Gastroesophageal sphincter (tissue), 4 donors: ENCODE measurements at regions not wholly inside any gene's neighbourhood (a gene's known extent, or its start where the extent isn't known, plus 50 kb on each side); places are given as distances from the start of the nearest gene placed in this dataset.
A peak's percentile ranks its signal among the peaks of the same experiment; 100 is the strongest.

Experiments used
- ATAC-seq: fragments of 150-250 bp; one replicate; pipeline ENCODE4 v1.9.1; 2016; ENCODE audit warnings: mild to moderate bottlenecking, moderate library complexity
- H3K27ac ChIP-seq, 4 donors: fragments of 200-600 bp; sonication (generic) in 3 of 4; 1 replicate in 3 of 4; 2 replicates in 1 of 4; pipeline ENCODE4 v1.5.1; 2016 to 2019
- H3K27me3 ChIP-seq: fragments of 200-600 bp; sonication (generic); one replicate; pipeline ENCODE4 v1.5.1; 2019
- H3K36me3 ChIP-seq, 2 donors: fragments of 200-600 bp; sonication (generic); one replicate each; pipeline ENCODE4 v1.5.1; 2019; ENCODE audit warnings: control low read depth in 1 of 2
- H3K4me1 ChIP-seq, 3 donors: fragments of 200-600 bp; sonication (generic); 1 replicate in 2 of 3; 2 replicates in 1 of 3; pipeline ENCODE4 v1.5.1; 2016 to 2019; ENCODE audit warnings: control low read depth in 2 of 3
- H3K4me3 ChIP-seq, 2 donors: fragments of 200-600 bp; sonication (generic); one replicate each; pipeline ENCODE4 v1.5.1; 2019; ENCODE audit warnings: mild to moderate bottlenecking in 1 of 2, moderate library complexity in 1 of 2
- H3K9me3 ChIP-seq, 3 donors: fragments of 200-600 bp; sonication (generic); one replicate each; pipeline ENCODE4 v1.5.1; 2017 to 2019; ENCODE audit warnings: control low read depth in 2 of 3
- EP300 ChIP-seq: sonication (generic); formaldehyde crosslinking; IDR thresholded peaks from one replicate; pipeline ENCODE4 v1.6.1; 2017; ENCODE audit warnings: antibody characterized with exemption, mild to moderate bottlenecking
- POLR2A ChIP-seq, 2 donors: fragments of 450-650 bp; IDR thresholded peaks; one replicate each; pipeline ENCODE4 v1.6.1; 2017; ENCODE audit warnings: antibody characterized with exemption in 2 of 2, mild to moderate bottlenecking in 2 of 2, moderate library complexity in 1 of 2
- POLR2AphosphoS5 ChIP-seq: sonication (generic); formaldehyde crosslinking; IDR thresholded peaks from one replicate; pipeline ENCODE4 v1.6.1; 2017; ENCODE audit warnings: antibody characterized with exemption
- WGBS, 2 donors: methylation state at CpG; one replicate each; pipeline ENCODE4 v1.1.5; 2018; ENCODE audit warnings: low coverage in 1 of 2; 5-methylcytosine and 5-hydroxymethylcytosine counted together
- TF ChIP-seq, protein P1 (sequence below), 4 experiments: fragments of 200-600 bp in 2 of 4; fragments of 450-650 bp in 2 of 4; sonication (generic) in 1 of 4; IDR thresholded peaks; one replicate each; pipeline ENCODE4 v1.5.1; 2017 to 2019; ENCODE audit warnings: antibody characterized with exemption in 4 of 4, mild to moderate bottlenecking in 2 of 4, moderate library complexity in 2 of 4

DNA sequence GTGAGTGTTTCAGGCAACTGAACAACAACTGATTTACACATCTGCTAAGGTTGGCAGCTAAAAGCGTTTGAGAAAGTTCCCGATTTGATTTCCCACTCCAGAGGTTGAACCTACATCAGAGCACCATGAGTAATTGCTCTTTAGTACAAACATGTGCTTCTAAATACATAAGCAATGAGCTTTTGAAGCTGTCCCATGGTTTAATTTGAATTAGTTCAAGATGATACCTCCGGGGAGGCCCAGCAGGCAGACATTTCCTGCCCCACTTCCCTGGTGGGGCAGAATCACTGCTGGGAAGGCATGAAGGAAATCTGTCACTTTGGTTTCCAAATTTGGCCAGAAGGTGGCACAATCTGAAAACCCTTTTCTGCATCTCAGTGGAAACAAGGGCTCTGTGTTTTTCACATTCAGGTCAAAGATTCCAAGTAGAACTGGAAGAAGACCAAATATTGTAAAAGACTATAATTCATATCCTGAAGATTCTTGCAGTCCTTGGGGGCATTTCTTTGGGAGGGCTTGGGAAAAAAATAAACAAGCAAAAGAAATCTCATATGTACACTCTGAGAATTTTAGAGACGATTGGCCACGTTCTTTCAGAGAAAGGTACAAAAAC, 176.2 kb upstream of the FAM20A start:
- TF ChIP-seq POLR2A (IDR thresholded peaks at IDR 0.05) (no peak), POLR2AphosphoS5 (no peak), EP300 (no peak)
- TF ChIP-seq, protein P1, sequence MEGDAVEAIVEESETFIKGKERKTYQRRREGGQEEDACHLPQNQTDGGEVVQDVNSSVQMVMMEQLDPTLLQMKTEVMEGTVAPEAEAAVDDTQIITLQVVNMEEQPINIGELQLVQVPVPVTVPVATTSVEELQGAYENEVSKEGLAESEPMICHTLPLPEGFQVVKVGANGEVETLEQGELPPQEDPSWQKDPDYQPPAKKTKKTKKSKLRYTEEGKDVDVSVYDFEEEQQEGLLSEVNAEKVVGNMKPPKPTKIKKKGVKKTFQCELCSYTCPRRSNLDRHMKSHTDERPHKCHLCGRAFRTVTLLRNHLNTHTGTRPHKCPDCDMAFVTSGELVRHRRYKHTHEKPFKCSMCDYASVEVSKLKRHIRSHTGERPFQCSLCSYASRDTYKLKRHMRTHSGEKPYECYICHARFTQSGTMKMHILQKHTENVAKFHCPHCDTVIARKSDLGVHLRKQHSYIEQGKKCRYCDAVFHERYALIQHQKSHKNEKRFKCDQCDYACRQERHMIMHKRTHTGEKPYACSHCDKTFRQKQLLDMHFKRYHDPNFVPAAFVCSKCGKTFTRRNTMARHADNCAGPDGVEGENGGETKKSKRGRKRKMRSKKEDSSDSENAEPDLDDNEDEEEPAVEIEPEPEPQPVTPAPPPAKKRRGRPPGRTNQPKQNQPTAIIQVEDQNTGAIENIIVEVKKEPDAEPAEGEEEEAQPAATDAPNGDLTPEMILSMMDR (IDR thresholded peaks at IDR 0.05) = peak; percentile 27 to 70 (median 68)
- ATAC-seq = peak; percentile 80
- Histone ChIP-seq H3K4me3 (no peak overlapping the region), H3K27me3 (no peaks in the 10 kb centered on the region), H3K4me1 (peaks cover 0 to 27% (median 13%) of the 10 kb centered on the region in 3 donors), H3K9me3 (peaks cover 0 to under 1% (median 0%) of the 10 kb centered on the region in 3 donors), H3K27ac (peak overlapping the region in 3 of 4 donors; percentile 58 to 64 (median 60)), H3K36me3 (no peaks in the 10 kb centered on the region)
- 15 to 23% methylated on average over 4 to 5 of the region's 5 CpGs for WGBS, 2 donors

DNA sequence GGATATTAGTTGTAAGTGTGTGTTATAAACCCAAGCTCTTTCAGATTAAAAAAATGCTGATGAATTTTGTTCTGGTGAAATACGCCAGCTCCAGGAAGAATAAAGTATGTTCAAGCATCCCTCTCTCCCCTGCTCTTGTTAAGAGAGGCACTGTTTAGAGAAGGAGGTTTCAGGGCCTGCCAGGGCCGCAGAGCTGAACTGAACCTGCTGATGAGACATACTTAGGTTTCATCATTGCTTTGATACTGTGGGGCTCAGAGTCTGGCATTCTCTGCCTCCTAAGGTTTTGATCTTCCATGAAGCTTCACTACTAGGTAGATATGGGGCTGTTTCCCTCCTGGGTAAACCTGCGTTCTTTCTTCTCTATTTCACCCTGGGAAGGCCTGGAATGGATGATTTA, 175.3 kb upstream of the FAM20A start:
- Histone ChIP-seq H3K9me3 (no peaks in the 10 kb centered on the region), H3K4me1 (peaks cover 0 to 32% (median 15%) of the 10 kb centered on the region in 3 donors), H3K36me3 (no peaks in the 10 kb centered on the region), H3K27me3 (no peaks in the 10 kb centered on the region), H3K27ac (peak overlapping the region in 3 of 4 donors; percentile 57 to 60 (median 58)), H3K4me3 (no peak overlapping the region)
- TF ChIP-seq POLR2AphosphoS5 = no peak
- TF ChIP-seq, protein P1 (IDR thresholded peaks at IDR 0.05) = no peak
- TF ChIP-seq POLR2A (IDR thresholded peaks at IDR 0.05) = no peak
- no peak for TF ChIP-seq EP300
- ATAC-seq = no peak
- WGBS, 2 donors = 87 to 93% methylated on average over 3 of the region's 3 CpGs

DNA sequence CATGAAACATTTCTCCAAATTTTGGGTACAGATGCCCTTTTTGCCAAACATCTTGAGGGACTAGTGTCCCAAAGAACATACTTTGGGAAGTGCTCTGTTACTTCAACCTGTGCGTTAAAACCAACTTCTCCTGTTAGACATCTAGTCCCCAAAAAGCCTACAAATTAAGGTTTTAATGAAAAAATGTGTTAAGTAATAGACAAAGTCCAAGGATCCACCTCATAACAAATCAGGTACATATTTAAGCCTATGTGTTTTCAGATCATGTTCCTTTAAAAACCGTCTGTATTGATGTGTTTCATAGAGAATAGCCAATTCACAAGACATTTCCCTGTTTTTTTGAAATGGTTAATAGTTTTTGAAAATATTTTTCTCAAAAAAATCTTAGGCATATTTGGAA, 174.8 kb upstream of the FAM20A start:
- 91 to 96% methylated on average over 2 of the region's 2 CpGs for WGBS, 2 donors
- H3K27ac ChIP-seq = peak overlapping the region in 3 of 4 donors; percentile 57 to 60 (median 58)
- ATAC-seq = no peak

DNA sequence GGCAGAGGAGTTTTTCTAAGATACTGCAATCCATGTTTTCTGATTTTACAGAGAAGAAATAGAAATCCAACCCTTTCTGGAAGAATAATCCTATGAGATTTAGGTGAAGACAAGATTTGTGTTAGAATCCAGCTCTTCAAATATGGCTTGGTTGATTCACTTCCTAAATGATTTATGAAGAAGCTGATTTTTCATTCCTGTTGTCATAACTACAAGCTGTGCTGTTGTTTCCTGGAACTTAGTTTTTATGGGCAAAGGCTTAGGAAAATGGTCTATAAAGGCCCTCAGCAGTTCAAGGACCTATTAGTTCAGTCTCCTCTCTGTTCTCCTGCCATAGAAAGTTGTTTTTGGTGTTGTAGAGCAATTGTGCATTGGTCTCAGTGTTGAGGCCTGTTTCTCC, 174.2 kb upstream of the FAM20A start:
- no peak overlapping the region for H3K4me3 ChIP-seq
- TF ChIP-seq EP300 (no peak), POLR2A (IDR thresholded peaks at IDR 0.05) (no peak), POLR2AphosphoS5 (no peak)
- TF ChIP-seq, protein P1 (IDR thresholded peaks at IDR 0.05) = no peak
- H3K27ac ChIP-seq = peak overlapping the region in 3 of 4 donors; percentile 50 to 60 (median 58)
- no peaks in the 10 kb centered on the region for H3K27me3 ChIP-seq
- no peaks in the 10 kb centered on the region for H3K9me3 ChIP-seq
- H3K4me1 ChIP-seq = peaks cover 0 to 32% (median 15%) of the 10 kb centered on the region in 3 donors
- no peak for ATAC-seq
- no peaks in the 10 kb centered on the region for H3K36me3 ChIP-seq

More for the DNA sequence above, 174.8 kb upstream of the FAM20A start:
- Histone ChIP-seq H3K27me3 (no peaks in the 10 kb centered on the region), H3K4me3 (no peak overlapping the region), H3K36me3 (no peaks in the 10 kb centered on the region), H3K9me3 (no peaks in the 10 kb centered on the region), H3K4me1 (peaks cover 0 to 32% (median 15%) of the 10 kb centered on the region in 3 donors)
- no peak for TF ChIP-seq POLR2AphosphoS5
- TF ChIP-seq, protein P1 (IDR thresholded peaks at IDR 0.05) = no peak
- no peak for TF ChIP-seq POLR2A (IDR thresholded peaks at IDR 0.05)
- no peak for TF ChIP-seq EP300
